Right atrium auricular region (tissue), 2 donors: ENCODE measurements at regions not wholly inside any gene's neighbourhood (a gene's known extent, or its start where the extent isn't known, plus 50 kb on each side); places are given as distances from the start of the nearest gene placed in this dataset.

Experiments used
- DNase-seq: peaks from one replicate; pipeline ENCODE4 v3.0.0-alpha.2; 2019; ENCODE audit warnings: low spot score
- H3K27ac ChIP-seq, 2 donors: fragments of 200-600 bp; sonication (generic); 1 replicate in 1 of 2; 2 replicates in 1 of 2; pipeline ENCODE4 v1.5.1; 2016 to 2019
- H3K27me3 ChIP-seq, 2 donors: fragments of 200-600 bp; sonication (generic); one replicate each; pipeline versions ENCODE4 v1.5.1 to v1.6.0; 2017 to 2019
- H3K36me3 ChIP-seq: fragments of 200-600 bp; sonication (generic); one replicate; pipeline ENCODE4 v1.5.1; 2016
- H3K4me1 ChIP-seq, 2 donors: fragments of 200-600 bp; sonication (generic); one replicate each; pipeline versions ENCODE4 v1.5.1 to v1.6.0; 2017 to 2019
- H3K4me3 ChIP-seq, 2 donors: fragments of 200-600 bp; sonication (generic); 1 replicate in 1 of 2; 2 replicates in 1 of 2; pipeline ENCODE4 v1.5.1; 2017 to 2019; ENCODE audit warnings: mild to moderate bottlenecking in 1 of 2, moderate library complexity in 1 of 2
- H3K9me3 ChIP-seq, 2 donors: fragments of 200-600 bp; sonication (generic); one replicate each; pipeline ENCODE4 v1.5.1; 2019
- TF ChIP-seq, protein P1 (sequence below), 2 donors: fragments of 200-600 bp; sonication (generic); IDR thresholded peaks; one replicate each; pipeline ENCODE4 v1.5.1; 2019; ENCODE audit warnings: antibody characterized with exemption in 2 of 2

DNA sequence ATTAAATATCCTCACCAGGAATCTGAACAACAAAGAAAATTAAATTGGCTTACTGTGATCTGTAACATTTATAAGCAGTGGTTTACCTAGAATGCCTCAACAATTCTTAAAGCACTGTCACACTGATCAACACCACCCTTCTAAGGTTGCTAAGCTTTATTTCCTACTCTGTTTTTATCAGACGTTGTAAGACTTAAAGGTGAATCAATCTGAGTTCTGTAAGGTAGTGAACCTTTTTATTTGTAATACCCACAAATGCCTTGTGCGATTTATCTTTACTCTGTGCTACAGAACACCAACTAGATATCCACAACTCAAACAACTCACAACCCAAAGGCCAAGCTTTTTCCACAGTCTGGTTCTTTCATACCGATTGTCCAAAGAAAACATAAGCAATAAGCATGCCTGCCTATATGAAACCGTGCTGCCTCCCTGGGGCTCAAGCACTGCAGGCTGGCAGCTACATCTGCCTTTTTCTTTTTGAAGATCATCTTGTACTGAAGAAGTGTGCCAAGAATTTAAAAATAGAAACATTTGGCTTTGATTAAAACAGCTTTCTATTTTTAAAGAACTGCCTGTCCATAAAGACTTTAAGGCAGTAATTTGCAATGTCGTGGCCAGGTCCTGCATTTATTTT lies 490.7 kb downstream of the NUP35 start:
- no peak for DNase-seq
- H3K27ac ChIP-seq, result peak overlapping the region; percentile 22 to 81
- TF ChIP-seq, protein P1, sequence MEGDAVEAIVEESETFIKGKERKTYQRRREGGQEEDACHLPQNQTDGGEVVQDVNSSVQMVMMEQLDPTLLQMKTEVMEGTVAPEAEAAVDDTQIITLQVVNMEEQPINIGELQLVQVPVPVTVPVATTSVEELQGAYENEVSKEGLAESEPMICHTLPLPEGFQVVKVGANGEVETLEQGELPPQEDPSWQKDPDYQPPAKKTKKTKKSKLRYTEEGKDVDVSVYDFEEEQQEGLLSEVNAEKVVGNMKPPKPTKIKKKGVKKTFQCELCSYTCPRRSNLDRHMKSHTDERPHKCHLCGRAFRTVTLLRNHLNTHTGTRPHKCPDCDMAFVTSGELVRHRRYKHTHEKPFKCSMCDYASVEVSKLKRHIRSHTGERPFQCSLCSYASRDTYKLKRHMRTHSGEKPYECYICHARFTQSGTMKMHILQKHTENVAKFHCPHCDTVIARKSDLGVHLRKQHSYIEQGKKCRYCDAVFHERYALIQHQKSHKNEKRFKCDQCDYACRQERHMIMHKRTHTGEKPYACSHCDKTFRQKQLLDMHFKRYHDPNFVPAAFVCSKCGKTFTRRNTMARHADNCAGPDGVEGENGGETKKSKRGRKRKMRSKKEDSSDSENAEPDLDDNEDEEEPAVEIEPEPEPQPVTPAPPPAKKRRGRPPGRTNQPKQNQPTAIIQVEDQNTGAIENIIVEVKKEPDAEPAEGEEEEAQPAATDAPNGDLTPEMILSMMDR (IDR thresholded peaks at IDR 0.05), result no peak
- H3K36me3 ChIP-seq, result no peaks in the 10 kb centered on the region
- H3K9me3 ChIP-seq, result peaks cover 0 to 6% of the 10 kb centered on the region in 2 donors
- H3K4me1 ChIP-seq, result no peaks in the 10 kb centered on the region
- no peaks in the 10 kb centered on the region for H3K27me3 ChIP-seq
- H3K4me3 ChIP-seq, result no peak overlapping the region

DNA sequence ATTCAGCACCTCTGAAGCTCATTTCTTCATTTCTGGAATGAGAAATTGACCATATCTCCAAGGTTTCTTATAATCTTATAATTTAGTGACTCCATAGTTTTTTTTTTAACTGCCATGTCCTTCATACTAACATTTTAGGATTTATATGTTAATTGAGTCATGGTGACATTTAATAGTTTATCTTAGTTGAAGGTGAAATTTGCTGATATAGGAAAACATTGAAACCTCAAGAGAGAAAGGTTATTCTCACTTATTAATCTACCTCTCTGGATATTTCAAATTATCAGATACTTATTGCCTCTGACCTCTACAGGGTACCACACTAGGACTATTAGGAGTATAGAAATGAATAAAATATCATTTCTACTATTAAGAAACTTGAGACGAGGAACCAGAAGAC lies 499.0 kb downstream of the NUP35 start:
- Histone ChIP-seq H3K36me3 (no peaks in the 10 kb centered on the region), H3K9me3 (peaks cover 0 to 6% of the 10 kb centered on the region in 2 donors), H3K27ac (no peak overlapping the region), H3K27me3 (no peaks in the 10 kb centered on the region), H3K4me1 (no peaks in the 10 kb centered on the region), H3K4me3 (no peak overlapping the region)
- no peak for DNase-seq
- TF ChIP-seq, protein P1 (IDR thresholded peaks at IDR 0.05), result no peak

DNA sequence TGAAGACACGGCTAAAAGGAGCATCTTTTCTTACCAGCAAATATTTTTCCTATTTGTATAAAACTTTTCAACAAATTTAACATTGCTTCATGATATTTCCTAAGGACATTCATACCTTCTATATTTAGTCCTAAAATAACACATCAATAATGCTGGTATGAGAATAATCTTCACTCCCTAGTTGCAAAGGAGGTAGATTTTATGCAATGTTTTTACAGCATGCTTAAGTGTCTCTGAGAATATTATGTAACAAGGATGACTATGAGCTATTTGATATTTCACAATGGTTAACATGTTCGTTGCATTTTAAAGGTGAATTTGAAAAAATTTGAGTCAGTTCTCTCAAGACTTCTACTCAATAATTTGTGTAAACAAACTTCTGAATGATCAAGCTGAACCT lies 506.7 kb downstream of the NUP35 start:
- no peaks in the 10 kb centered on the region for H3K27me3 ChIP-seq

DNA sequence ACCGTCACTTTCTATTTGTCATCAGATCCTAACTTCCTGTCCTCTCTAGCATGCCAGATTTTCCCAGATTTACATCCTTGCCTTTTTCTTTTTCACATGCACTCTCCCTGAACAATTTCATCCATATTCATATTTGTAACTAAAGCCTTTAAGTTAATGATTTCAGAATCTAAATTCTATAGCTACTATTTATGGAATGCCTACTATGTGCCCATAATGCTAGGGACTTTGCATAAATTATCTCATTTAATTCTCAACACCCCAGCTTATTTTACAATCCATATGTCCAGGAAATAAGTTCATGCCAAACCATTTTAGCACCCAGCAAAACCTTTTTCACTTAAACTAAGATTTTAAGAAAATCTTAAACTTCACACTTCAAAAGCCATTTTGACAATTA lies 531.9 kb downstream of the NUP35 start:
- Histone ChIP-seq H3K27ac (no peak overlapping the region), H3K27me3 (no peaks in the 10 kb centered on the region), H3K9me3 (peaks cover 0 to 4% of the 10 kb centered on the region in 2 donors), H3K36me3 (no peaks in the 10 kb centered on the region), H3K4me1 (no peaks in the 10 kb centered on the region), H3K4me3 (no peak overlapping the region)
- TF ChIP-seq, protein P1 (IDR thresholded peaks at IDR 0.05), result no peak
- DNase-seq, result no peak

More for the DNA sequence above, 506.7 kb downstream of the NUP35 start:
- Histone ChIP-seq H3K4me3 (no peak overlapping the region), H3K36me3 (no peaks in the 10 kb centered on the region), H3K4me1 (no peaks in the 10 kb centered on the region), H3K9me3 (no peaks in the 10 kb centered on the region), H3K27ac (no peak overlapping the region)
- TF ChIP-seq, protein P1 (IDR thresholded peaks at IDR 0.05), result no peak
- no peak for DNase-seq

DNA sequence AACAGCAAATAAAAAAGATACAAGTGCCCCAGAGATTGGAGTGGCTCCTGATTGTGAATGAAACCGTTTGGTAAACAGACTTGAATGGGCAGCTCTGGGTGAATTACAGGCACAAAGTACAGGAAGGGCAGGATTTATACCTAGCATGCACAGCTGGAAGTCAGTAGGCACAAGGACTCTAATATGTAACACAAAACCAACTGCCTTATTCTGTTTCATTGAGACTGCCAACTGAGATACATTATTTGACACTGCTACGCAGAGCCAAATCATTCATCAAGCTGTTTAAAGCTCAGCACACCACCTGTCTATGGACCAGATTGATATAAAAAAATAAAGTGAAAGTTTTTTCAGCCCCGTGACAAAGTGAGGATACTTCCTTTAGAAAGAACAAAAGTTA lies 541.2 kb downstream of the NUP35 start:
- Histone ChIP-seq H3K9me3 (no peaks in the 10 kb centered on the region), H3K36me3 (no peaks in the 10 kb centered on the region), H3K27ac (no peak overlapping the region), H3K4me1 (no peaks in the 10 kb centered on the region), H3K27me3 (no peaks in the 10 kb centered on the region), H3K4me3 (no peak overlapping the region)
- DNase-seq, result no peak
- TF ChIP-seq, protein P1 (IDR thresholded peaks at IDR 0.05), result no peak

DNA sequence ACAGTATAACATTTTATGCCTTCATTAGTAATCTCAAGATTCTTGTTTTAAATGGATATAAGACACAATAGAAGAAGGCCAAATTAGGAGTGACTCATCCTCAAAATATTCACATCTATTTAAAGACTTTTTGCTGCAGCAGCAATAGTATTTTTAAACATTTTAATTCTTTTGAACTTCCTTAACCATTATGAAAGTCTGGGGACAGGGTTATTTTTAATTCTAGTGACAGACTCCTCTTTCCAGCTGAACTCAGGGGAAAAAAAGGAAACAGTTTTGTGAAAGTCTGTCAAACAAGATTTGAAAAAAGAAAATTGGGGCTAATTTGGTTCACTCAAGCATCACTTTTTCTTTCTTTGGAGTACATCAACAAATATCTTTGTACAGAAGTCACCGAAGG lies 541.8 kb downstream of the NUP35 start:
- Histone ChIP-seq H3K4me1 (no peaks in the 10 kb centered on the region), H3K27me3 (no peaks in the 10 kb centered on the region), H3K27ac (no peak overlapping the region), H3K36me3 (no peaks in the 10 kb centered on the region), H3K4me3 (no peak overlapping the region), H3K9me3 (no peaks in the 10 kb centered on the region)
- no peak for DNase-seq
- TF ChIP-seq, protein P1 (IDR thresholded peaks at IDR 0.05), result no peak
